Stimulated activated CD4-positive, alpha-beta T cell treated with anti-CD3 and anti-CD28 coated beads, Interleukin-15, amount 100 ng/mL, for 24 hours (primary cell): ENCODE measurements at regions not wholly inside any gene's neighbourhood (a gene's known extent, or its start where the extent isn't known, plus 50 kb on each side); places are given as distances from the start of the nearest gene placed in this dataset.

ENCODE experiments used
- DNase-seq: peaks from one replicate; pipeline ENCODE4 v3.0.0-alpha.2; 2020

DNA sequence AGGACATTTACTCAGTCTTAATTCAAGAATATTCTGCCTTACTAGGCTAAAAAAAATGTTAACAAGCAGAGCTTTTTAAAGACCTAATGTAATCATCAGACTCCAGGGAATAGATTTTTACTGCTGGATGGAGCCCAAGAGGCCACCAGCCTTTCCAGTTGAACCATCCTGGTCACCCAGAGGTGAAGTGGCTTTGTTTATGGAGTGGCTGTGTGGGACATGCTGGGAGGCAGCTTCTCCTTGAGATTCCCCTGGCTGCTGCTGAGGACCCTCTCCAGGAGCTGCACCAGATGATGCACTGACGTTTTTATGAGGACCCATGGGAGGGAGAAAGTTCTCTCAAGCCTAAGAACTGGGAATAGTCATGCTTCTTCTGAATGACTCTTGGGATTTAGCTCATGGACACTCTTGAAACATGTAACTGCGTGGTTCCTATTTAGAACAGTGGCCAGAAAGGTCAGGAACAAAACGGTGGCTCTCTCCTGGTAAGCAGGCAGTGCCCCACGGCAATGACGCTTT is 205.9 kb upstream of the MIR17HG start:
- DNase-seq = no peak

- DNase-seq = no peak
These were observed 204.9 kb upstream of the MIR17HG start for GRCh38 chr13:91142572-91142971.

DNA sequence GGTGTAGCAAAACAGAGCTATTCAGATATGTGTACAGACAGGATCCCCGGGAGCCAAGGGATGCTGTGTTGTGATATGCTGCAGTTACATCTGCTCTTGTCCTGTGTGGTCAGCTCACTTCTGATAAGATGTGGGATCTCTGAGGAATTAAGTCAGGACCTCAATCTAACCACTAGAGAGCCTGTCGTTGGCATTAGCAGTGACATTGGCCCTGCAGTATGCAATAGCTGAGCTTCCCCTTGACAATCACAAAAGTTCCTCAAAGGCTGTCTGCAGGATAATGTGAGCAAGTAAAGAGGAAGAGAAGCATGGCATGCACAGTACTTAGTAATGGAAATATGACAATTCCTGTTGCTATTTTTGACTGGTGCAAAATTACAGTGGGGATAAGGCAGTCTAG is 203.4 kb upstream of the MIR17HG start:
- DNase-seq = no peak

DNA sequence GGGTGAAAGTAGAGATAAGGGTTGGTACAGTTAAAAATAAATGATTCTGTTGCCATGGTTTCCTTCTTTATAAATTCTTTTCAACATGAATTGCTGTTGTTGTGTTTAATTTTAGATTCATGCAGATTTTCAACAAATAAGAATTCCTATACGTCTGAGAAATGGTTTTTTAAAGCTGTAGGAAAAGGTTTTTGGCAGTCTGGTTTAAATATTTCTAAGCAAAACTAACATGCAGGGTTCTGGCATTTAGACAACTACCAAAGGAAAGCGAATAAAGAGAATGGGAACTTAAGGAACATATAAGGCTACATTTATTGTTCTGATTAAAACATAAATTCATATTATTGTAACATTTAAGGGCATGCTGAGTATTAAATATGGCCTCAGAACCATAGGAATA is 203.0 kb upstream of the MIR17HG start:
- DNase-seq = no peak

DNA sequence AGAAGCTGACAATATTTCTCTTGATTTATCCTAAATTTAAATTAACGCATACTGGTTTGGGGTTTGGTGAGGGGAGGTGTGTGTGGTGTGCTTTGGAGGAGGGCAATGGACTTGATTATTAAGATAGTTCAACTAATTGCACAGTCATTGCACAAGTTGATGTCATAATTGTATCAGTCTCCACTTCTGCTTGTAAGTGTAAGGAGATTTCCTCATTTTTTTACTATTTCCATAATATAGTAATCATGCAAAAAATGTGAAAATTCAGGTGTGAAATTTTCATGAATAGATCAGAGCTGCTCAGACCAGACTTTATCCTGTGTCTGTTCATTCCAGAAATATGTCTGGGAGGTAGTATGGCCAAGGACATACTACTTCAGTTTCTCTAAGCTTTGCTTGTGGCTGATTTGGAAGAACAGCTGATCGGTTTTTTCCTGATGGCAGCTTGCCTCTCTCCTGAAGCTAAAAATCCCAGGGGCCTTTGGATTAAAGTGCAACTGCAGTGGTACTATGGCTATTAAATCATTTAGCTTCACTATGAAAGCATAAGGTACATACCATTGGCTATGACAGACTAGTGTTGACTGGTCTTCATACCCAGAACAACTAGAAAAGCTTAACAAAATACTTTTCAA is 201.8 kb upstream of the MIR17HG start:
- DNase-seq = no peak

DNA sequence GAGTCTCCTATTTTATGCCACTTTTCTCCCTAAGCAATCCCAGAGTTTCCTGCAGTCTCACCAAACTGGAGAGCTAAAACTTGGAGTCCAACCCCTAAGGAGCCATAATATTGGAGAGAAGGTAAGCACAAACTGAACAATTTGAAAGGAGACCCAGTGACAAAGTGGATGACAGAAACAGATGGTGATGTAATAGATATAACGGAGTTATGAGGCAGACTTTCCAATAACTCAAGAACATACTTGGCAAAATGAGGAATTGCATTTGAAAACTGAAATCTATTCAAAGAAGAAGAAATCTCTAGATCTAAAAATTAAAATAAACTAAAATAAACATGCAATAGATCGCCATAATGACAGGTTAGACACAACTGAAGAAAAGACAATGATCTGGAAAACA is 200.9 kb upstream of the MIR17HG start:
- no peak for DNase-seq

DNA sequence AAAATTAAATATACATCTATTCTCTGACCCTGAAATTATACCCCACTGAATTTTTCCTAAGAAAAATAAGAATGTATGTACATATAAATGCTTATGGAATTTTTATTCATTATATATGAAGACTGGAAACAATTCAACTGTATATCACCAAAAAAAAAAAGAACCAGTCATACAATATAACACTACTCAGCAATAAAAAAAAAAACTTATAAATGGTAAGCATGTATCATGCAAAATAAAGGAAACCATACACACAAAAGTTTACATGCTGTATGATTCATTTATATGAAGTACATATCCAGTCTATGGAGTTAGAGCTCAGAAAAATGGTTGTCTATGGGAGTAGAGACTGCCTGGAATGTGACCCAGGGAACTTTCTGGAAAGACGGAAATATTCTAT is 199.4 kb upstream of the MIR17HG start:
- no peak for DNase-seq

- DNase-seq = no peak
These were observed 195.6 kb upstream of the MIR17HG start for GRCh38 chr13:91151921-91152320.

- no peak for DNase-seq
These were observed 194.1 kb upstream of the MIR17HG start for GRCh38 chr13:91153372-91153771.

DNA sequence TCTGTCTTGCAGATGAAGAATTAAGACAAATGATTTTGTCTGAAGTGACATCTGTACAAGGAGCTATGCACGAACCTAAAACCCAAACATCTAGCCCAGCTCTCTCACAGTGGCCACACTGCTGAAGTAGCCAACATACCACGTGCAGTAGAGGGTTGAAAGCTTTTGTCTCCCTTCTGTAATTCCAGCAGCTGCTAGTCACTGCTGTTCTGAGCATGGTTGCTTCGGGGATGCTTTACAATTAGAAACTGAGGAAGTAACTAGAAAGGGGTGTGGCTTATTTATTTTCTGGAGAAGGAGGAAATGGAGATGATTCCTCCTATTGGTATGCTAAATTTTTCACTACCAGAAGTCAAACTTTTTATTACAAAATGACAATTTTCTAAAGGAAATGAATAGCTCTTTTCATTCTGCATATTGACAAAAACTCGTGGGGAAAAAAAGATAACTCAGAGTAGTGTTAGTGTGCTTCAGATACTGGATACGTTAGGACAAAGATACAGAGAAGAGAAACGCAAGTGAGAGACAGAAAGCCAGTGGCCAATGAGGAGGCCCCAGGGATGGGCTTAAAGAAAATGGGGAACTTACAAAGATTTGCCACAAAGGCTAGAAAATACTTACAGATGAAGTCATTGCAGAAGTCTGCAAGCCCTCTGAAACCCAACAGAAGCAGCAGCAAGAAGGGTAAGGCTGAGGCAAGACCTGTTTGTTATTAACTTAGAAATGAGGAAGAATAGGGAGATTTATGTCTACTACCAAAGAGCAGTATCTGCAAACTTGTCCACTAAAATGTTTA is 192.7 kb upstream of the MIR17HG start:
- DNase-seq = no peak

- no peak for DNase-seq
These were observed 191.9 kb upstream of the MIR17HG start for GRCh38 chr13:91155512-91156114.

- no peak for DNase-seq
These were observed 190.0 kb upstream of the MIR17HG start for GRCh38 chr13:91157273-91158016.

GRCh38 chr13:91158017-91158395 is 189.5 kb upstream of the MIR17HG start:
- DNase-seq = no peak

DNA sequence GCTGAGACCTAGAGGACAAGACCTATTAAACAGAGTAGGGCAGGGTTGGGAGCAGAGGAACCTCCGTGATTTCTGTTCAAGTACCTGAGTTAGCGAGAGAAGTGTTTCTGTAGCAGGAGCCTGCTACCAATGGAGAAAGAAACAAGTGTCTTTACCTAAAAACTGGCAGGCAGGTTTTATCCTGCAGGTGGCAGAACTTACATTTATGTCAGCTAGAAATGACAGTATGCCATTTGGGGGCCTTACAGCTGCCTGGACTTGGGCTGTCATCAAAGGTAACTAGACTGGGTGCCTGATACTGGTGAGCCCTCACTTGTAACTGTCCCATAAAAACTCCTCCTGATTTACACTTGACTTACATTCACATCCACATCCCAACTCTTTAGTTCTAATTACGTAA is 185.3 kb upstream of the MIR17HG start:
- no peak for DNase-seq

DNA sequence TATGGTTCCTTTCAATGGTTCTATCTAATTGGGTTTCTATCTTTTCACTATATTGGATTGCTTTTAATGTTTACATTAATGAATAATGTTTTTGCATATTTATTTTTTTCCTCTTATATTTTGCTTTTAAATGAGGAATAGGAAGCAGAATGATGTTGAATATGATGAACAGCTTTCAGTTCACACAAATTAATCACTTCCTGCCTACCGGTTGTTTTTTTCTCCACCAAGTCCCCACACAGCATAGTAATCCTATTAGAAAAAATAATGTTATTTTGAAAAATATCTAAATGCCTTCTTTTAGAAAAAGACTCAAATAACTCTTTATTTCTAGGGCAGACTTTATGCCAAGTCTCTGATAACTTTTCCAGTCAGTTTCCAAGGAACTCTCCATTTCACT is 184.9 kb upstream of the MIR17HG start:
- DNase-seq = no peak

GRCh38 chr13:91165758-91166157 is 181.7 kb upstream of the MIR17HG start:
- no peak for DNase-seq

- no peak for DNase-seq
These were observed 180.6 kb upstream of the MIR17HG start for GRCh38 chr13:91166714-91167511.

GRCh38 chr13:91167706-91168385 is 179.6 kb upstream of the MIR17HG start:
- no peak for DNase-seq

DNA sequence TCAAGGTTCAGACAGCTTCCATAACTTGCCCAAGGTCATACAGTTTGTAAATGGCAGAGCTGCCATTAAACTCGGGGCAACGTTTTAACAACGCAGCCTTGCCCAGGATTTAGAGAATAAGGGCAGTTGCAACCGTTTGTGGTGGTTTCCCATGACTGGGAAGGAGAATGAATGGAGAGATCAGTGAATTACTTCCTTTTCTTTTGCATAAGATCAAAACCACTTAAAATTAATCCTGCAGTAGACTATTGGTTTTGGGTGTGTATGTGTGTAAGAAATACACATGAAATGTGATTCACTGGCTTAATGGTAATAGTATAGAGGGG is 179.1 kb upstream of the MIR17HG start:
- DNase-seq = no peak

GRCh38 chr13:91169321-91170050 is 178.0 kb upstream of the MIR17HG start:
- DNase-seq = no peak

- DNase-seq = no peak
These were observed 175.3 kb upstream of the MIR17HG start for GRCh38 chr13:91172160-91172559.
